B cell (primary cell): ENCODE measurements at regions not wholly inside any gene's neighbourhood (a gene's known extent, or its start where the extent isn't known, plus 50 kb on each side); places are given as distances from the start of the nearest gene placed in this dataset.
"Not testable (repeated sequence)": the region's sequence is repeated elsewhere in the genome, so short reads cannot be mapped to it uniquely, and the experiment has no call there.

Experiments
- ATAC-seq: fragments of 200-7000 bp; cut with Tn5 transposase; one replicate; pipeline ENCODE4 v1.10.0; 2021; ENCODE audit warnings: low read depth, mild to moderate bottlenecking, moderate number of reproducible peaks, moderate library complexity
- CTCF ChIA-PET: fragments of 350-600 bp; sonication (Branson Sonifier 250); formaldehyde crosslinking; loops from one replicate; lab custom pipeline; 2021; ENCODE audit warnings: antibody characterized with exemption, inconsistent platforms; lab: Charles Lee
- POLR2A ChIA-PET: fragments of 350-600 bp; sonication (Branson Sonifier 250); formaldehyde crosslinking; loops from one replicate; lab custom pipeline; 2021; ENCODE audit warnings: antibody characterized with exemption; lab: Charles Lee
- DNase-seq: peaks from one replicate; pipeline ENCODE4 v3.0.0; 2013
- H2AFZ ChIP-seq: 2 replicates; pipeline ENCODE4 v1.6.1; 2012; ENCODE audit warnings: mild to moderate bottlenecking, low read depth, low read length; ENCODE audit not compliant: insufficient read depth, poor library complexity, severe bottlenecking
- H3K27ac ChIP-seq, 2 donors: 1 replicate in 1 of 2; 2 replicates in 1 of 2; pipeline ENCODE4 v1.5.1; 2012 to 2013; ENCODE audit warnings: low read length in 2 of 2, mild to moderate bottlenecking in 2 of 2, moderate library complexity in 1 of 2
- H3K27me3 ChIP-seq, 4 experiments: fragments of 200-600 bp in 1 of 4; sonication (generic) in 1 of 4; replicated peaks in 1 of 4; 1 replicate in 2 of 4; 2 replicates in 2 of 4; pipeline versions ENCODE4 v1.6.1 to v1.7.0; 2013 to 2016; ENCODE audit warnings: low read length in 3 of 4, mild to moderate bottlenecking in 2 of 4, mixed read lengths in 1 of 4, moderate library complexity in 1 of 4; ENCODE audit not compliant: insufficient read depth in 4 of 4, control insufficient read depth in 3 of 4; ENCODE audit errors: control extremely low read depth in 1 of 4
- H3K36me3 ChIP-seq, 2 experiments: replicated peaks in 1 of 2; 1 replicate in 1 of 2; 2 replicates in 1 of 2; pipeline versions ENCODE4 v1.6.1 to v1.7.1; 2013; ENCODE audit warnings: low read length in 1 of 2; ENCODE audit not compliant: insufficient read depth in 2 of 2, control insufficient read depth in 1 of 2; ENCODE audit errors: control extremely low read depth in 1 of 2, extremely low read depth in 1 of 2
- H3K4me1 ChIP-seq, 2 donors: fragments of 200-600 bp in 1 of 2; sonication (generic) in 1 of 2; 1 replicate in 1 of 2; 2 replicates in 1 of 2; pipeline versions ENCODE4 v1.5.1 to v1.6.1; 2013 to 2017; ENCODE audit warnings: low read length in 2 of 2; ENCODE audit not compliant: control insufficient read depth in 2 of 2, insufficient read depth in 2 of 2
- H3K4me2 ChIP-seq: replicated peaks from 2 replicates; pipeline ENCODE3; 2012; ENCODE audit warnings: mild to moderate bottlenecking, low read depth, low read length; ENCODE audit not compliant: poor library complexity, severe bottlenecking
- H3K4me3 ChIP-seq, 5 experiments: fragments of 200-600 bp in 1 of 5; sonication (generic) in 1 of 5; 1 replicate in 3 of 5; 2 replicates in 2 of 5; pipeline versions ENCODE4 v1.5.1 to v1.7.0; 2011 to 2016; ENCODE audit warnings: low read length in 4 of 5, mild to moderate bottlenecking in 4 of 5, low read depth in 2 of 5, control low read depth in 1 of 5, moderate library complexity in 1 of 5; ENCODE audit not compliant: insufficient read depth in 1 of 5; ENCODE audit errors: control extremely low read depth in 1 of 5, extremely low read depth in 1 of 5
- H3K79me2 ChIP-seq: fragments of 200-600 bp; sonication (generic); one replicate; pipeline ENCODE4 v1.6.0; 2016; ENCODE audit warnings: low read length; ENCODE audit not compliant: control insufficient read depth, insufficient read depth
- H3K9ac ChIP-seq: fragments of 200-600 bp; sonication (generic); 2 replicates; pipeline ENCODE4 v1.6.1; 2017; ENCODE audit warnings: mild to moderate bottlenecking, low read length, moderate library complexity
- H3K9me3 ChIP-seq, 3 donors: one replicate each; pipeline versions ENCODE4 v1.6.1 to v1.7.1; 2013; ENCODE audit warnings: low read length in 2 of 3; ENCODE audit not compliant: control insufficient read depth in 2 of 3, insufficient read depth in 1 of 3; ENCODE audit errors: control extremely low read depth in 1 of 3
- H4K20me1 ChIP-seq: 2 replicates; pipeline ENCODE4 v1.6.0; 2012; ENCODE audit warnings: mild to moderate bottlenecking, low read length; ENCODE audit not compliant: insufficient read depth, control insufficient read depth, poor library complexity, severe bottlenecking
- H3K27ac Mint-ChIP-seq: one replicate; pipeline ENCODE4 v1.8.0; 2021; ENCODE audit warnings: mixed read lengths
- H3K27me3 Mint-ChIP-seq: one replicate; pipeline ENCODE4 v1.8.0; 2021; ENCODE audit warnings: mixed read lengths
- H3K4me1 Mint-ChIP-seq: one replicate; pipeline ENCODE4 v1.8.0; 2021; ENCODE audit warnings: mixed read lengths
- H3K4me3 Mint-ChIP-seq: one replicate; pipeline ENCODE4 v1.8.0; 2021; ENCODE audit warnings: mixed read lengths
- H3K9me3 Mint-ChIP-seq: one replicate; pipeline ENCODE4 v1.8.0; 2022; ENCODE audit warnings: mixed read lengths; ENCODE audit not compliant: insufficient read depth
- CTCF ChIP-seq: fragments of 200-600 bp; IDR thresholded peaks from one replicate; pipeline ENCODE4 v1.8.0; 2022; ENCODE audit warnings: antibody characterized with exemption, mild to moderate bottlenecking
- EZH2 ChIP-seq: IDR thresholded peaks from 2 replicates; pipeline ENCODE4 v1.6.1; 2012; ENCODE audit warnings: borderline replicate concordance, low read depth, mild to moderate bottlenecking, moderate library complexity, low read length; ENCODE audit not compliant: insufficient read depth, poor library complexity, severe bottlenecking
- WGBS: methylation state at CpG from one replicate; pipeline ENCODE4 v1.1.5; 2013; ENCODE audit warnings: missing lambda C conversion rate; ENCODE audit not compliant: insufficient coverage; 5-methylcytosine and 5-hydroxymethylcytosine counted together
- intact Hi-C: fragments of 100-400 bp; cut with micrococcal nuclease; formaldehyde crosslinking; loops from one replicate; pipeline ENCODE4 v1.10.0; 2022

- no peaks in the 10 kb centered on the region for H3K4me1 ChIP-seq
Measured at GRCh38 chrX:78838709-78839108, 91.2 kb downstream of the LPAR4 start.

GRCh38 chrX:78839711-78840110 lies 92.2 kb downstream of the LPAR4 start:
- no peaks in the 10 kb centered on the region for H3K27me3 Mint-ChIP-seq
- no peaks in the 10 kb centered on the region for H4K20me1 ChIP-seq
- no peak overlapping the region for H3K4me2 ChIP-seq
- no peaks in the 10 kb centered on the region for H3K36me3 ChIP-seq
- CTCF ChIA-PET: no interaction called here
- H3K9ac ChIP-seq: no peak overlapping the region
- no peaks in the 10 kb centered on the region for H3K4me1 ChIP-seq
- H3K27ac Mint-ChIP-seq: no peak overlapping the region
- no peak for DNase-seq
- H3K4me3 ChIP-seq: no peak overlapping the region
- no peak for TF ChIP-seq CTCF
- TF ChIP-seq EZH2: no peak
- H3K27ac ChIP-seq: no peak overlapping the region
- no peak overlapping the region for H2AFZ ChIP-seq
- no peaks in the 10 kb centered on the region for H3K9me3 ChIP-seq
- no peak for ATAC-seq
- intact Hi-C loops: no loop called here
- WGBS: no CpG with 5 or more reads among the region's 2 CpGs
- POLR2A ChIA-PET: no interaction called here
- no peaks in the 10 kb centered on the region for H3K79me2 ChIP-seq
- no peaks in the 10 kb centered on the region for H3K4me1 Mint-ChIP-seq
- H3K27me3 ChIP-seq: no peaks in the 10 kb centered on the region
- no peaks in the 10 kb centered on the region for H3K9me3 Mint-ChIP-seq
- H3K4me3 Mint-ChIP-seq: no peak overlapping the region

More at GRCh38 chrX:78838709-78839108, 91.2 kb downstream of the LPAR4 start:
- Mint-ChIP-seq H3K27me3 (no peaks in the 10 kb centered on the region), H3K9me3 (no peaks in the 10 kb centered on the region), H3K27ac (no peak overlapping the region), H3K4me1 (no peaks in the 10 kb centered on the region), H3K4me3 (no peak overlapping the region)
- Histone ChIP-seq H2AFZ (no peak overlapping the region), H4K20me1 (no peaks in the 10 kb centered on the region), H3K9me3 (no peaks in the 10 kb centered on the region), H3K4me2 (no peak overlapping the region), H3K4me3 (no peak overlapping the region), H3K36me3 (no peaks in the 10 kb centered on the region), H3K27ac (no peak overlapping the region), H3K79me2 (no peaks in the 10 kb centered on the region), H3K27me3 (no peaks in the 10 kb centered on the region), H3K9ac (no peak overlapping the region)
- DNase-seq (no peak), ATAC-seq (no peak)
- ChIA-PET CTCF (no interaction called here), POLR2A (no interaction called here)
- no peak for TF ChIP-seq CTCF
- TF ChIP-seq EZH2: no peak
- intact Hi-C loops: no loop called here

GRCh38 chrX:78844218-78844617 lies 96.7 kb downstream of the LPAR4 start:
- H3K4me2 ChIP-seq, DNase-seq, H3K27me3 ChIP-seq, H3K27me3 Mint-ChIP-seq, H3K9me3 Mint-ChIP-seq, H3K9ac ChIP-seq, CTCF ChIA-PET, H3K36me3 ChIP-seq, H4K20me1 ChIP-seq, H3K4me1 Mint-ChIP-seq, POLR2A ChIA-PET, H3K4me3 ChIP-seq, H3K4me1 ChIP-seq, intact Hi-C loops, H3K4me3 Mint-ChIP-seq, ATAC-seq, H3K9me3 ChIP-seq, H3K79me2 ChIP-seq, H3K27ac ChIP-seq, H3K27ac Mint-ChIP-seq, H2AFZ ChIP-seq: not testable (repeated sequence)
- WGBS: no CpG with 5 or more reads among the region's 6 CpGs
